GM21737 (cell line): ENCODE measurements at regions not wholly inside any gene's neighbourhood (a gene's known extent, or its start where the extent isn't known, plus 50 kb on each side); places are given as distances from the start of the nearest gene placed in this dataset.

Source experiments
- ATAC-seq: cut with Tn5 transposase; IDR thresholded peaks from one replicate; pipeline ENCODE4 v1.9.1; 2021; ENCODE audit warnings: mild to moderate bottlenecking, moderate library complexity; ENCODE audit not compliant: unreplicated experiment

GRCh38 chr5:63894690-63895089 is 67.6 kb downstream of the HTR1A start:
- no peak for ATAC-seq

- no peak for ATAC-seq
These were observed 83.5 kb downstream of the HTR1A start for GRCh38 chr5:63878788-63879187.

GRCh38 chr5:63877961-63878360 is 84.3 kb downstream of the HTR1A start:
- ATAC-seq = no peak

- ATAC-seq = no peak
These were observed 101.9 kb downstream of the HTR1A start for GRCh38 chr5:63860379-63860778.

- no peak for ATAC-seq
These were observed 108.2 kb downstream of the HTR1A start for GRCh38 chr5:63854076-63854475.

GRCh38 chr5:63843190-63843589 is 119.1 kb downstream of the HTR1A start:
- no peak for ATAC-seq

GRCh38 chr5:63837437-63837836 is 124.8 kb downstream of the HTR1A start:
- no peak for ATAC-seq

- ATAC-seq = no peak
These were observed 130.9 kb downstream of the HTR1A start for GRCh38 chr5:63831381-63831780.

GRCh38 chr5:63825984-63826383 is 136.3 kb downstream of the HTR1A start:
- ATAC-seq = no peak

- no peak for ATAC-seq
These were observed 138.7 kb downstream of the HTR1A start for GRCh38 chr5:63823583-63823982.

- no peak for ATAC-seq
These were observed 139.6 kb downstream of the HTR1A start for GRCh38 chr5:63822614-63823013.

- no peak for ATAC-seq
These were observed 141.7 kb downstream of the HTR1A start for GRCh38 chr5:63820577-63820976.

GRCh38 chr5:63812693-63813092 is 149.6 kb downstream of the HTR1A start:
- no peak for ATAC-seq

GRCh38 chr5:63811961-63812360 is 150.3 kb downstream of the HTR1A start:
- ATAC-seq = no peak

- no peak for ATAC-seq
These were observed 151.0 kb downstream of the HTR1A start for GRCh38 chr5:63811286-63811685.

GRCh38 chr5:63805151-63805550 is 157.1 kb downstream of the HTR1A start:
- ATAC-seq = no peak

- no peak for ATAC-seq
These were observed 159.1 kb downstream of the HTR1A start for GRCh38 chr5:63803165-63803564.

- no peak for ATAC-seq
These were observed 167.3 kb downstream of the HTR1A start for GRCh38 chr5:63794979-63795378.

GRCh38 chr5:63794296-63794695 is 167.9 kb downstream of the HTR1A start:
- ATAC-seq = no peak

- ATAC-seq = no peak
These were observed 187.3 kb downstream of the HTR1A start for GRCh38 chr5:63774939-63775338.

GRCh38 chr5:63768221-63768620 is 194.0 kb downstream of the HTR1A start:
- ATAC-seq = no peak

- ATAC-seq = no peak
These were observed 201.3 kb downstream of the HTR1A start for GRCh38 chr5:63760965-63761364.

GRCh38 chr5:63743096-63743798 is 219.0 kb downstream of the HTR1A start:
- no peak for ATAC-seq
